A673 (cell line): ENCODE measurements at regions not wholly inside any gene's neighbourhood (a gene's known extent, or its start where the extent isn't known, plus 50 kb on each side); places are given as distances from the start of the nearest gene placed in this dataset.
"Not testable (repeated sequence)": the region's sequence is repeated elsewhere in the genome, so short reads cannot be mapped to it uniquely, and the experiment has no call there.

ENCODE experiments used
- CTCF ChIP-seq: fragments of 300-800, 200-600 bp; sonication (generic); conservative IDR thresholded peaks from 2 replicates; pipeline ENCODE4 v1.5.1; 2017; ENCODE audit warnings: low read depth, mild to moderate bottlenecking, antibody characterized with exemption, low read length, moderate library complexity, mixed read lengths
- EZH2 ChIP-seq: fragments of 200-600 bp; sonication (generic); IDR thresholded peaks from 2 replicates; pipeline ENCODE4 v1.6.1; 2017; ENCODE audit warnings: borderline replicate concordance, low read depth, mild to moderate bottlenecking, mixed read lengths, antibody characterized with exemption, low read length; ENCODE audit not compliant: poor library complexity, severe bottlenecking

- TF ChIP-seq CTCF, EZH2: not testable (repeated sequence)
Measured at GRCh38 chr21:9873096-9873495, 648.3 kb upstream of the TPTE start.
